HCT116 (cell line): ENCODE measurements at regions not wholly inside any gene's neighbourhood (a gene's known extent, or its start where the extent isn't known, plus 50 kb on each side); places are given as distances from the start of the nearest gene placed in this dataset.

Source experiments
- ATAC-seq: fragments of 200-7000 bp; cut with Tn5 transposase; 2 replicates; pipeline ENCODE4 v1.9.1; 2020; ENCODE audit warnings: mild to moderate bottlenecking, moderate library complexity
- BruUV-seq: library from RNA; stranded (reverse); fragments of 400-500 nt; replicated peaks from 2 replicates; lab custom pipeline; 2021; lab: Mats Ljungman, UMichigan
- CTCF ChIA-PET: fragments of 300-600 bp; sonication (Branson Sonifier 250); formaldehyde crosslinking; loops from one replicate; lab custom pipeline; 2021; ENCODE audit warnings: antibody characterized with exemption; lab: Charles Lee
- POLR2A ChIA-PET: fragments of 300-600, 350-600 bp; sonication (Branson Sonifier 250); formaldehyde crosslinking; loops from one replicate; lab custom pipeline; 2021; ENCODE audit warnings: antibody characterized with exemption; lab: Charles Lee
- RAD21 ChIA-PET, 2 experiments: fragments of 300-600 bp; sonication (Branson Sonifier 250); formaldehyde crosslinking; loops; one replicate each; lab custom pipeline; 2023; ENCODE audit warnings: low total read pairs in 2 of 2; ENCODE audit not compliant: uncharacterized antibody in 2 of 2, unreplicated experiment in 2 of 2, low non-redundant PET in 1 of 2; lab: Charles Lee
- DNase-seq: peaks from one replicate; pipeline ENCODE4 v3.0.0-alpha.2; 2010; ENCODE audit warnings: low read depth, low spot score
- H2AFZ ChIP-seq: fragments of 200-600 bp; shearing (Covaris generic), sonication (generic); 2 replicates; pipeline ENCODE4 v1.6.1; 2017; ENCODE audit warnings: low read depth, mixed run types, mixed read lengths, antibody characterized with exemption, low read length; ENCODE audit not compliant: poor library complexity, severe bottlenecking
- H3K27ac ChIP-seq: 2 replicates; pipeline ENCODE4 v1.5.1; 2012; ENCODE audit warnings: low read depth, low read length
- H3K27me3 ChIP-seq: fragments of 200-600 bp; sonication (generic); 2 replicates; pipeline ENCODE4 v1.6.1; 2016; ENCODE audit warnings: mixed run types, low read length, mixed read lengths; ENCODE audit not compliant: insufficient read depth
- H3K36me3 ChIP-seq, 2 experiments: fragments of 200-500 bp in 1 of 2; fragments of 200-600 bp in 1 of 2; sonication (Bioruptor generic) in 1 of 2; sonication (generic) in 1 of 2; 2 replicates each; pipeline versions ENCODE4 v1.5.1 to v1.6.1; 2014 to 2016; ENCODE audit warnings: low read length in 2 of 2, inconsistent platforms in 1 of 2, mixed read lengths in 1 of 2, mixed run types in 1 of 2; ENCODE audit not compliant: insufficient read depth in 2 of 2, control insufficient read depth in 1 of 2
- H3K4me1 ChIP-seq, 2 experiments: fragments of 200-600 bp in 1 of 2; sonication (generic) in 1 of 2; 2 replicates each; pipeline versions ENCODE4 v1.5.1 to v1.6.1; 2012 to 2017; ENCODE audit warnings: low read length in 2 of 2, inconsistent platforms in 1 of 2, mild to moderate bottlenecking in 1 of 2, mixed read lengths in 1 of 2, mixed run types in 1 of 2, moderate library complexity in 1 of 2; ENCODE audit not compliant: insufficient read depth in 2 of 2, control insufficient read depth in 1 of 2
- H3K4me2 ChIP-seq: fragments of 200-600 bp; sonication (generic); 2 replicates; pipeline ENCODE4 v1.6.1; 2017; ENCODE audit warnings: mixed run types, low read length, mixed read lengths
- H3K4me3 ChIP-seq, 2 experiments: fragments of 200-600 bp in 1 of 2; sonication (generic) in 1 of 2; replicated peaks in 1 of 2; 2 replicates each; pipeline ENCODE4 v1.5.1; 2011 to 2016; ENCODE audit warnings: low read length in 2 of 2, control low read depth in 1 of 2, low read depth in 1 of 2, mild to moderate bottlenecking in 1 of 2, mixed read lengths in 1 of 2, mixed run types in 1 of 2
- H3K79me2 ChIP-seq: fragments of 200-600 bp; sonication (generic); 2 replicates; pipeline ENCODE4 v1.6.1; 2017; ENCODE audit warnings: mild to moderate bottlenecking, mixed run types, low read length, moderate library complexity, mixed read lengths; ENCODE audit not compliant: insufficient read depth
- H3K9ac ChIP-seq: fragments of 200-600 bp; sonication (generic); 2 replicates; pipeline ENCODE4 v1.6.1; 2016; ENCODE audit warnings: low read length, mixed read lengths
- H3K9me2 ChIP-seq: fragments of 200-600 bp; sonication (generic), shearing (Covaris generic); 2 replicates; pipeline ENCODE4 v1.6.1; 2017; ENCODE audit warnings: mixed run types, mild to moderate bottlenecking, moderate library complexity; ENCODE audit not compliant: insufficient read depth
- H3K9me3 ChIP-seq, 2 experiments: fragments of 200-500 bp in 1 of 2; fragments of 200-600 bp in 1 of 2; sonication (Bioruptor generic) in 1 of 2; sonication (generic) in 1 of 2; 2 replicates each; pipeline ENCODE4 v1.6.1; 2014 to 2017; ENCODE audit warnings: low read length in 2 of 2, mixed read lengths in 2 of 2, inconsistent platforms in 1 of 2, low read depth in 1 of 2, mild to moderate bottlenecking in 1 of 2, mixed run types in 1 of 2, moderate library complexity in 1 of 2; ENCODE audit not compliant: control insufficient read depth in 1 of 2, insufficient read depth in 1 of 2
- H4K20me1 ChIP-seq: fragments of 200-600 bp; sonication (generic), shearing (Covaris generic); 2 replicates; pipeline ENCODE4 v1.6.1; 2017; ENCODE audit warnings: mixed run types, mild to moderate bottlenecking, moderate library complexity; ENCODE audit not compliant: insufficient read depth
- ATF3 ChIP-seq: IDR thresholded peaks from 2 replicates; pipeline ENCODE4 v1.6.1; 2012
- CBX3 ChIP-seq: IDR thresholded peaks from 2 replicates; pipeline ENCODE4 v1.6.1; 2012; ENCODE audit warnings: low read depth
- CEBPB ChIP-seq: IDR thresholded peaks from 2 replicates; pipeline ENCODE4 v1.6.1; 2012; ENCODE audit warnings: low read depth
- CTCF ChIP-seq, 3 experiments: fragments of 200-600 bp in 1 of 3; sonication (generic) in 1 of 3; IDR thresholded peaks in 2 of 3; conservative IDR thresholded peaks in 1 of 3; 2 replicates each; pipeline ENCODE4 v1.5.1; 2012 to 2017; ENCODE audit warnings: low read depth in 2 of 3, low read length in 2 of 3, antibody characterized with exemption in 1 of 3, borderline replicate concordance in 1 of 3, control low read depth in 1 of 3, mild to moderate bottlenecking in 1 of 3, mixed read lengths in 1 of 3, mixed run types in 1 of 3, moderate library complexity in 1 of 3; ENCODE audit not compliant: insufficient read depth in 1 of 3
- FOSL1 ChIP-seq: IDR thresholded peaks from 2 replicates; pipeline ENCODE4 v1.6.1; 2012; ENCODE audit warnings: low read depth
- JUND ChIP-seq: IDR thresholded peaks from 2 replicates; pipeline ENCODE4 v1.6.1; 2012
- MAX ChIP-seq: IDR thresholded peaks from 2 replicates; pipeline ENCODE4 v1.6.1; 2012
- POLR2AphosphoS5 ChIP-seq: IDR thresholded peaks from 2 replicates; pipeline ENCODE4 v1.6.1; 2011; ENCODE audit warnings: mild to moderate bottlenecking, low read depth, low read length, moderate library complexity
- RAD21 ChIP-seq: IDR thresholded peaks from 2 replicates; pipeline ENCODE4 v1.6.1; 2012; ENCODE audit warnings: low read depth, mild to moderate bottlenecking
- SP1 ChIP-seq: IDR thresholded peaks from 2 replicates; pipeline ENCODE4 v1.6.1; 2012; ENCODE audit warnings: low read depth
- TCF7L2 ChIP-seq: IDR thresholded peaks from 2 replicates; pipeline ENCODE4 v1.7.0; 2011; ENCODE audit warnings: borderline replicate concordance, inconsistent platforms; ENCODE audit not compliant: insufficient read depth, insufficient read length; ENCODE audit errors: extremely low read depth
- YY1 ChIP-seq: IDR thresholded peaks from 2 replicates; pipeline ENCODE4 v1.6.1; 2011; ENCODE audit warnings: low read length, low read depth, moderate library complexity, mild to moderate bottlenecking; ENCODE audit not compliant: insufficient replicate concordance; ENCODE audit errors: extremely low read depth
- ZBTB33 ChIP-seq: IDR thresholded peaks from 2 replicates; pipeline ENCODE4 v1.6.1; 2011; ENCODE audit warnings: mild to moderate bottlenecking, low read length, moderate library complexity; ENCODE audit not compliant: insufficient replicate concordance; ENCODE audit errors: extremely low read depth
- intact Hi-C: fragments of 100-400 bp; cut with micrococcal nuclease; formaldehyde crosslinking; loops from 2 replicates; pipeline ENCODE4 v1.10.0; 2022

GRCh38 chr22:27380855-27381254, 420.7 kb downstream of the MN1 start (continued):
- TF ChIP-seq CTCF (IDR thresholded peaks at IDR 0.05 in 2 of 3, conservative IDR thresholded peaks at IDR 0.05 in 1 of 3; ENCODE audit: borderline replicate concordance in 1 of 3, insufficient read depth in 1 of 3, low read depth in 2 of 3, low read length in 2 of 3) (no peak), CEBPB (no peak), MAX (no peak), YY1 (no peak)
- TF ChIP-seq, all 23 proteins: peak for 0

- BruUV-seq: no TSS peak
- no peak for DNase-seq
- H4K20me1 ChIP-seq: no peaks in the 10 kb centered on the region
- ATAC-seq: no peak
- ChIA-PET CTCF (no interaction called here), POLR2A (no interaction called here), RAD21 (no interaction called here)
- no peak overlapping the region for H2AFZ ChIP-seq
- no peak overlapping the region for H3K4me3 ChIP-seq
- H3K4me1 ChIP-seq: no peaks in the 10 kb centered on the region
- H3K79me2 ChIP-seq: no peaks in the 10 kb centered on the region
- no peaks in the 10 kb centered on the region for H3K36me3 ChIP-seq
- no peak overlapping the region for H3K9ac ChIP-seq
- intact Hi-C loops: no loop called here
- peaks cover 48% of the 10 kb centered on the region for H3K27me3 ChIP-seq
- H3K9me3 ChIP-seq: no peaks in the 10 kb centered on the region
- H3K4me2 ChIP-seq: no peak overlapping the region
- TF ChIP-seq ATF3 (no peak), TCF7L2 (no peak), CTCF (IDR thresholded peaks at IDR 0.05 in 2 of 3, conservative IDR thresholded peaks at IDR 0.05 in 1 of 3; ENCODE audit: borderline replicate concordance in 1 of 3, insufficient read depth in 1 of 3, low read depth in 2 of 3, low read length in 2 of 3) (no peak), POLR2AphosphoS5 (no peak), RAD21 (no peak), SP1 (no peak), JUND (no peak), CEBPB (no peak), FOSL1 (no peak), CBX3 (no peak), ZBTB33 (no peak), MAX (no peak)
- TF ChIP-seq, all 23 proteins: peak for 0
- Histone ChIP-seq H3K27ac (no peak overlapping the region), H3K9me2 (no peaks in the 10 kb centered on the region)
Measured at GRCh38 chr22:27381552-27381951, 420.0 kb downstream of the MN1 start.
